SK-N-MC (cell line): ENCODE measurements at regions not wholly inside any gene's neighbourhood (a gene's known extent, or its start where the extent isn't known, plus 50 kb on each side); places are given as distances from the start of the nearest gene placed in this dataset.
"Not testable (repeated sequence)": the region's sequence is repeated elsewhere in the genome, so short reads cannot be mapped to it uniquely, and the experiment has no call there.

Experiments
- DNase-seq: peaks from one replicate; pipeline ENCODE4 v3.0.0-alpha.2; 2011; ENCODE audit warnings: low read depth, low spot score
- H3K27ac ChIP-seq: fragments of 200-600 bp; sonication (generic); 2 replicates; pipeline ENCODE4 v1.5.1; 2016; ENCODE audit warnings: mixed run types
- H3K36me3 ChIP-seq: fragments of 200-600 bp; sonication (generic); 2 replicates; pipeline ENCODE4 v1.6.1; 2017; ENCODE audit warnings: antibody characterized with exemption, low read length, mixed read lengths; ENCODE audit not compliant: insufficient read depth
- H3K4me3 ChIP-seq: fragments of 200-600 bp; sonication (generic); 2 replicates; pipeline ENCODE4 v1.5.1; 2016
- H3K9ac ChIP-seq: fragments of 200-600 bp; sonication (generic); 2 replicates; pipeline ENCODE4 v1.8.0; 2017; ENCODE audit warnings: mixed run types, mixed read lengths; ENCODE audit not compliant: insufficient read length
- H3K9me3 ChIP-seq: fragments of 200-600 bp; sonication (generic); 2 replicates; pipeline ENCODE4 v1.6.1; 2017; ENCODE audit warnings: low read depth, mild to moderate bottlenecking, antibody characterized with exemption, low read length, moderate library complexity, mixed read lengths
- EZH2 ChIP-seq: fragments of 200-600 bp; sonication (generic); IDR thresholded peaks from one replicate; pipeline ENCODE4 v1.6.1; 2017; ENCODE audit warnings: antibody characterized with exemption
- FOXP2 ChIP-seq: optimal IDR thresholded peaks from 2 replicates; pipeline ENCODE3; 2011; ENCODE audit warnings: mild to moderate bottlenecking, moderate library complexity; ENCODE audit not compliant: insufficient read depth; ENCODE audit errors: extremely low read length, control extremely low read depth
- POLR2AphosphoS5 ChIP-seq: IDR thresholded peaks from 2 replicates; pipeline ENCODE4 v1.6.1; 2012; ENCODE audit warnings: mild to moderate bottlenecking, low read depth, low read length, borderline replicate concordance

DNA sequence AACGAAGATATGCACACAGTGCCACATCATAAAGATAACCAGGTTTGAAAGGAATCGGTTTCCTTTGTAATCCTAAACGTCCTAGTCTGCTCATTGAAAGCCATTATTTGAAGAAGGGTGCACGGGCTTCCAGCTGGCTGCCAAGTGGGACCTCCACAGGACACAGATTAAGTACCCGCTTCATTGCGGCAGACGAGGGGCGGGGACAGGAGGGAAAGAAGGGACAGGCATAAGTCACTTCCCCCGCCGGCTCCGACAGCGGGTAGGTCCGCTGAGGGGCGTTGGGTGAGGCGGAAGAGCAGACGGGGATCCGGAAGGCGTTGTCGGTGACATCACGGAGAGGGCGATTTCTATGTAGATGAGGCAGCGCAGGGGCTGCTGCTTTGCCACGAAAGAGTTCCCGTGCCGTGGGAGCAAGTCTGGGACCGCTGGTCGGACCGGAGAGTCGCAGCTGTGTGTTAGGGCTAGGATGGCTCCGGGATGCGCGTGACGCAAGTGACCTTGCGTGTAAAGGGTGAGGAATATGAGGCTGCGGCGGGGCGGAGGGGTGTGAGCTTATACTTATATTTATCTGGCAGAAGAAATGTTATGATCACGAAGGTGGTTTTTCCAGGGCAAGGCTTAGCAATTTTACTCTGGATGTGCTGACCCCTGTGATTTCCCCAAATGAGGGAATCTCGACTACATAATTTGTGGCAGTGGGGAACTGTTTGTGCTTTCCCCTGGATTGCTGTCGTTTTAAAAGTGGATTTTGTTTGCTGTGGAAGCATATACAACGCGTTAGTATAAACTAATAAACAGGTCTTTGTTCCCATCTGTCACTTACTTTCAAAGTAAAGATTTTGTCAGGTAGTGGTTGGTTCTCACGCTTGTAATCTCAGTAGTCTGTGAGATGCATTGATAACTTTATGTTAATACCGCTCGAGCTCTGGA is 80.7 kb downstream of the PPIAL4G start:
- Histone ChIP-seq H3K9ac (peak overlapping the region; percentile 71), H3K4me3 (peak overlapping the region; percentile 78)
- not testable (repeated sequence) for H3K36me3 ChIP-seq, DNase-seq, H3K9me3 ChIP-seq, H3K27ac ChIP-seq
- peak; percentile 75 for TF ChIP-seq POLR2AphosphoS5

DNA sequence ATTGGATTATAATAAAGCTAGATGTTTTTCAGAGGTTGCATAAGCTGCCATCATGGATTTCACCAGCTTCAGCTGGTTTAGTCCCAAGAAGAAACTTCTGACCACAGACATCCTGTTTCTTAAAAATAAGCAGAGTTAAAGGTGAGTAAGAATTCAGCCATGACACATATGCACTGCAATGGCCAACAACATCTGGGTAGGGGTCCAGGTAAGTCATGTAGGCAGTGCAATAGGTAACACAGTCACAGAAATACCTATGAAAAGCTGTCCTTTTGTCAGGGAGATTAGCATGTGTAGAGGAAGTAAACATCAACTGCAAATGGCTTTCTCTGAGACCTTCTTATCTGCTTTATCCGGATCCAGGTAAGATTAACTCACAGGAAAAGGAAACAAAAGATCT is 85.6 kb downstream of the PPIAL4G start:
- not testable (repeated sequence) for DNase-seq, H3K9ac ChIP-seq, H3K9me3 ChIP-seq, H3K27ac ChIP-seq, H3K4me3 ChIP-seq, H3K36me3 ChIP-seq

DNA sequence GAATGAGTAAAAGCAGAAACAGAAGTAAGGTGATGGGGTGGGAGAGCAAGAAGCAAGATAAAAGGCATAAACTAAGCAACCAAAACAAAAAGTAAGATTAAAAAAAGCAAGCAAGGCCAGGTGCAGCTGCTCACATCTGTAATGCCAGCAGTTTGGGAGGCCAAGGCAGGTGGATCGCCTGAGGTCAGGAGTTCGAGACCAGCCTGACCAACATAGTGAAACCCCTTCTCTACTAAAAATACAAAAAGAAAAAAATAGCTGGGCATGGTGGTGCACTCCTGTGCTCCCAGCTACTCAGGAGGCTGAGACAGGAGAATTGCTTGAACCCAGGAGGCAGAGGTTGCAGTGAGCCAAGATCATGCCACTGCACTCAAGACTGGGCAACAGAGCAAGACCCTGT is 90.6 kb downstream of the PPIAL4G start:
- H3K36me3 ChIP-seq, H3K4me3 ChIP-seq, H3K9me3 ChIP-seq, DNase-seq, H3K27ac ChIP-seq, H3K9ac ChIP-seq: not testable (repeated sequence)

DNA sequence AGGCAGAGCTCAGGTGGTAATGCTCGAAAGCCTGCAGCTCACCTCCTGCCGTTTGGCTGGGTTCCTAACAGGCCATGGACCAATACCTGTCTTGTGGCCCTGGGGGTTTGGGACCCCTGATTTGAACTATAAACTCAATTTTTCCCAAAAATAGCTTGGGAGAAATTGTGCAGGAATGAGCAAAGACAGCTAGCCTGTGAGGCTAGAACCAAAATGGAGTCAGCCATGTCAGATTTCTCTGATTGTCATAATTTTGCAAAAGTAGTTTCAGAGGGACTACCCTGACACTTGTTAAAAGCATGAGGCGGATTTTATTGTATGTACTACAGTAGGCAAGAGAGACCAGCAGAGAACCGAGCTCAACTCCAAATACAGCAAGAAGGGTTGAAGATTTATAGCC is 91.8 kb downstream of the PPIAL4G start:
- H3K36me3 ChIP-seq, H3K4me3 ChIP-seq, H3K9ac ChIP-seq, DNase-seq, H3K9me3 ChIP-seq, H3K27ac ChIP-seq: not testable (repeated sequence)

DNA sequence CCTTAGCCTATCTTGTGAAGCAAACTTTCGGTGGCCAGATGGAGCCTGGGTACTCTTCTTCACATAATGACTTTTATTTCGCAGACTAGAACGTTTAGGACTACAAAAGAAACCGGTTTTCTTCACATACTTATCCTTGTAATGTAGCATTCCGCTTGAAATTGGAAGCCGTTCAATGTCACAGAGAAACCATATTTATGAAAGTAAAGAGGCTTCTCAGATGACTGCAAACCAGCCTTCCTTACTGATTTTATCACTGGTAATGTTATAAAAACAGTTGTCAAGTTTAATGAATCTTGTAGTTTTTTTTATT is 94.1 kb downstream of the PPIAL4G start:
- H3K27ac ChIP-seq = no peak overlapping the region
- TF ChIP-seq FOXP2 = no peak
- no peak for TF ChIP-seq POLR2AphosphoS5
- TF ChIP-seq EZH2 = no peak
- no peak overlapping the region for H3K9ac ChIP-seq
- H3K36me3 ChIP-seq = no peaks in the 10 kb centered on the region
- no peak for DNase-seq
- no peaks in the 10 kb centered on the region for H3K9me3 ChIP-seq
- no peak overlapping the region for H3K4me3 ChIP-seq

DNA sequence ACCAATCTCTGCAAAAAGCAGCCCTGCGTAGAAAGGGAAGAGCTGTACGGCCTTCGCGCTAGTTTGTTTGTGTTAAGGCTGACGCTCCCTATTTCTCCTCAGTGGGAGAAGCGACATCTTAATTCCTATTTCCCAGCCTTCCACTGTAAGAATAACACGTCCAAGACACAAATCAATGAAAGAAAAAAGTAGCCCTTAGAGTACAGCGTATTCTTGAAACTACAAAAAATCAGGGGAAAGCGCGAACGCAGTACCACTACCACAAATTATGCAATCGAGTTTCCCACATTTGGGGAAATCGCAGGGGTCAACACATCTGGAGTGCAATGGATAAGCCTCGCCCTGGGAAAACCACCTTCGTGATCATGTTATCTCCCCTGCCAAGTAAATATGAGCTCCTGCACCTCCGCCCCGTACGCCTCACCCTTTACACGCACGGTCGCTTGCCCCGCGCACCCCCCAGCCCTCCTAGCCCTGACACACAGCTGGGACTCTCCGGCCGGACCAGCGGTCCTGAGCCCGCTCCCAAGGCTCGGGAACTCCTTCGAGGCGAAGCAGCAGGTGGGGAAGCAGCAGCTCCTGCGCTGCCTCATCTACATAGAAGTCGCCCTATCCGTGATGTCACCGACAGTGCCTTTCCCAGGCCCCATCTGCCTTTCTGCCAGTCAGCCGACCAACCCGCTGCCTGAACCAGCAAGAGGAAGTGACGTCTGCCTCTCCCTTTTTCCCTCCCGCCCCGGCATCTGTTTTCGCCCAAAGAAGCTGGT is 94.7 kb downstream of the PPIAL4G start:
- no peak overlapping the region for H3K4me3 ChIP-seq
- no peak overlapping the region for H3K27ac ChIP-seq
- H3K9me3 ChIP-seq = no peaks in the 10 kb centered on the region
- H3K9ac ChIP-seq = no peak overlapping the region
- no peaks in the 10 kb centered on the region for H3K36me3 ChIP-seq
- no peak for DNase-seq
- peak; percentile 45; the same call in 1 of the 2 replicates for TF ChIP-seq POLR2AphosphoS5
- TF ChIP-seq EZH2 = no peak
- TF ChIP-seq FOXP2 = no peak

DNA sequence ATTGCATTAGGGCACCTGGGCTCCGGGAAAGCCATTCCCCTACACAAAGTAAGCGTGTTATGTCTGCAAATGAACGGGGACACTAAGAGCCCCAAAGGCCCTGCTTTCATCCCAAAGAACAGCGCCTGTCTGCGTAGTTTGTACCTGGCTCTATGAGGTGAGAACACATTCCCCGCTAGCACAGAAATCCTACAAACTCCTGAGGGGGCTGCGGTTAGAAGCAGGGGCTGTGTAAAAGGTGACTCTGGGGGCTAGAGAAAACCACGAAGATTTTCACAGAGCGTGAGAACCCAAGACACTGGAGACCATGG is 95.2 kb downstream of the PPIAL4G start:
- not testable (repeated sequence) for H3K36me3 ChIP-seq, DNase-seq, H3K27ac ChIP-seq, H3K9ac ChIP-seq, H3K9me3 ChIP-seq, H3K4me3 ChIP-seq

DNA sequence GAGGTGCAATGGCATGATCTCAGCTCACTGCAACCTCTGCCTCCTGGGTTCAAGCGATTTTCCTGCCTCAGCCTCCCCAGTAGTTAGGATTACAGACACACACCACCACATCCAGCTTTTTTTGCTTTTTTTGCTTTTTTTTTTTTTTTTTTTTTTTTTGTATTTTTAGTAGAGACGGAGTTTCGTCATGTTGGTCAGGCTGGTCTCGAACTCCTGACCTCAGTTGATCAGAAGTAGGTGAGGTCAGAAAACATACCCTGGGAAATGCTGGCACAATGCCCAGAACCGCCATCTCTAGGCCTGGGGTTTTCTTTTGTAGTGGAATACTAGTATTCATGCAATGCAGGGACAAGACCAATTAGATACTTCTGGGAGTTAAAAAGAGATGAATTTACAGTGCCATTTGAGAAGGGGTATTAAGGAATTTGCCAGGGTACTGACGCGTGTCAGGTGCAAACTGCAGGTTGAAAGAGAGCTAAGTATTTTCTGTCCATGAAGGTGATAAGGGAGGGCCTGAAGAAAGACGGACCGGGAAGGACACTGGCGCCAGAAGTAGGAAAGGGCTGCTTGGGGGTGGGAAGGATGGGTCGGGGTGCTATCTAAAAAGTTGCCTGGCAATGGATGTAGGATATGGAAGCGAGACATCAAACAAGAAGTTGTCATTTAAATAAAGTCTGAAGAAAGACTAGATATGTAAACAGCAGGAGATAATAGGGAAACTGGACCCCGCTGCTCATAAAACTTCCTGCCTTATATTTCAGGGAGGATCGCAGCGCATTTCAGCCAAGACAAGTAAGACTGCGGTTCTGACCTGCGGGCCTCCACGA is 95.8 kb downstream of the PPIAL4G start:
- not testable (repeated sequence) for H3K9me3 ChIP-seq, H3K36me3 ChIP-seq, H3K4me3 ChIP-seq, H3K27ac ChIP-seq, H3K9ac ChIP-seq, DNase-seq

DNA sequence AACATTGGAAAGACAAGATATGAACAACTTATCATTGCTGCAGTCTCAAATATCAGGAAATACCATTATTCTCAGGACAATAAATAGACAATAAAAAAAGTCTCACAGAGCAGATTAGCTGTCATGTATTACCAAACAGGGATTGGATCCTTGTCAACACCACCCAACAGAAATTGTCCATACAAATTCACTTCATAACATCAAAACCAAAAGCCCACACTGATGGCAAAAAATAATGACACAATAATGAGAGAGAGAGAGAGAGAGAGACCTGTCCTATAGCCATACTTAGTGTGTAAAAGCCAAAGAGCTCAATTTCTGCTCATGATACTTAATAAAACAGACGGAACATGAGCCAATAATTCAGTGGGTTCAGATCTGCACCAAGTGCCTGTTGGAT is 96.5 kb downstream of the PPIAL4G start:
- no peak for DNase-seq
- H3K9me3 ChIP-seq = no peaks in the 10 kb centered on the region
- TF ChIP-seq EZH2 (no peak), POLR2AphosphoS5 (no peak), FOXP2 (no peak)
- no peak overlapping the region for H3K4me3 ChIP-seq
- H3K9ac ChIP-seq = no peak overlapping the region
- no peak overlapping the region for H3K27ac ChIP-seq
- no peaks in the 10 kb centered on the region for H3K36me3 ChIP-seq

DNA sequence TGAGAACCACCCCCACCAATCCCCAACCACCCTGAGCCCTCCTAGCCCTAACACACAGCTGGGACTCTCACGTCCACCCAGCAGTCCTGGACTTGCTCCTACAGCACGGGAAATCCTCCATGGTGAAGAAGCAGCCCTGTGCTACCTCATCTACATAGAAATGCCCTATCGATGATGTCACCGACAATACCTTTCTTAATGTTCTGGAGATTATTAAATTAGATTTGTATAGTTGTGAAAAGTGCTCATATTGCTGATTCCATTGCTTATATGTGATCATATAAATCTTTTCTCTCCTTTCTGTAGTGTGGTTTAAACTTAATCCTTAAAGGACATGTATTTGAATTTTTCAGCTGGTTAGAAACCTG is 97.1 kb downstream of the PPIAL4G start:
- H3K9me3 ChIP-seq, H3K36me3 ChIP-seq, H3K9ac ChIP-seq, DNase-seq, H3K4me3 ChIP-seq, H3K27ac ChIP-seq: not testable (repeated sequence)
